SJCRH30 (cell line): ENCODE measurements at regions not wholly inside any gene's neighbourhood (a gene's known extent, or its start where the extent isn't known, plus 50 kb on each side); places are given as distances from the start of the nearest gene placed in this dataset.
A peak's percentile ranks its signal among the peaks of the same experiment; 100 is the strongest.

ENCODE experiments used
- DNase-seq, 2 experiments: peaks; one replicate each; pipeline ENCODE4 v3.0.0-alpha.2; 2015 to 2020
- H3K27ac ChIP-seq: fragments of 250-450 bp; sonication (Bioruptor Pico); 2 replicates; pipeline ENCODE4 v1.5.1; 2020; ENCODE audit warnings: mild to moderate bottlenecking, moderate library complexity
- H3K27me3 ChIP-seq: fragments of 250-450 bp; sonication (Bioruptor Pico); 2 replicates; pipeline ENCODE4 v1.5.1; 2020; ENCODE audit warnings: mild to moderate bottlenecking, moderate library complexity
- H3K36me3 ChIP-seq: fragments of 250-450 bp; sonication (Bioruptor Pico); 2 replicates; pipeline ENCODE4 v1.5.1; 2020; ENCODE audit warnings: mild to moderate bottlenecking, moderate library complexity
- H3K4me1 ChIP-seq: fragments of 250-450 bp; sonication (Bioruptor Pico); 2 replicates; pipeline ENCODE4 v1.5.1; 2020; ENCODE audit warnings: mild to moderate bottlenecking, moderate library complexity
- H3K4me3 ChIP-seq: fragments of 250-450 bp; sonication (Bioruptor Pico); 2 replicates; pipeline ENCODE4 v1.5.1; 2020; ENCODE audit warnings: mild to moderate bottlenecking, moderate library complexity
- H3K9me3 ChIP-seq: fragments of 250-450 bp; sonication (Bioruptor Pico); replicated peaks from 2 replicates; pipeline ENCODE4 v1.5.1; 2020; ENCODE audit warnings: mild to moderate bottlenecking, moderate library complexity

DNA sequence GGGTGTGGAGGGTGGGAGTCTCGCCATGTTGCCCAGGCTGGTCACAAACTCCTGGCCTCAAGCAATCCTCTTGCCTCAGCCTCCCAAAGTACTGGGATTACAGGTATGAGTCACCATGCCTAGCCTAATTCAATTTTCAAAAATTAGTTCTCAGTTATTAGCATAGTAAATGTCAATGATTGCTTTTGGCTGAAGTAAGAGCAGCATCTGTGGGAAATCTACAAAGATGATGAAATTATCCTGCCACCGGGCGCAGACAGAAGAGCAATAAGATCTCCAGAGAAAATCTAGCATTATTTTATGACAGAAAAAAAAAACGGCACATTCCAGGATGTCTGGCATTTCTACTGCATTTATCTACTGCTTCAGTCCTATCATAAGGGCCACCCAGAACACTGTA lies 97.9 kb upstream of the DAAM1 start:
- H3K27me3 ChIP-seq: no peaks in the 10 kb centered on the region
- H3K4me1 ChIP-seq: peaks cover 13% of the 10 kb centered on the region; the same call in 1 of the 2 replicates
- no peak for DNase-seq
- no peak overlapping the region for H3K27ac ChIP-seq
- no peaks in the 10 kb centered on the region; the same call in 1 of the 2 replicates for H3K9me3 ChIP-seq
- no peaks in the 10 kb centered on the region for H3K36me3 ChIP-seq
- H3K4me3 ChIP-seq: no peak overlapping the region

DNA sequence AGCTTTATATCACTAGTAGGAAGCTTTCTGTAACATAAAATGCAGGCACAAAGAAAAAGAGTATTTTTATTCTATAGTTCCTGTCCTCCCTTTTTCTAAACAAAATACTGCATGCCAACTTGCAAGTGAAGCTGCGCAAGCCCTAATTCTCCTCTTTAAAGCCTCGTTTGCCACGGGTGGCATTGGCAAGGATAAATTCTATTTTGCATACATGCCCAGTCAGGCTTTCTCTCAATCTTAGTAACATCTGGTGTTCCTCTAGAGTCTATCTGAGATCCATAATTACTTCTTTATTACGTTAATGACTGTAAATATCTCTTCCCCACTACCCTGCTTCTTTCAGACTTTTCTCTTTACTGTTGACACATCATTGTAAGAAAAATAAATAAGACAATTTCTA lies 97.1 kb upstream of the DAAM1 start:
- no peak overlapping the region for H3K4me3 ChIP-seq

DNA sequence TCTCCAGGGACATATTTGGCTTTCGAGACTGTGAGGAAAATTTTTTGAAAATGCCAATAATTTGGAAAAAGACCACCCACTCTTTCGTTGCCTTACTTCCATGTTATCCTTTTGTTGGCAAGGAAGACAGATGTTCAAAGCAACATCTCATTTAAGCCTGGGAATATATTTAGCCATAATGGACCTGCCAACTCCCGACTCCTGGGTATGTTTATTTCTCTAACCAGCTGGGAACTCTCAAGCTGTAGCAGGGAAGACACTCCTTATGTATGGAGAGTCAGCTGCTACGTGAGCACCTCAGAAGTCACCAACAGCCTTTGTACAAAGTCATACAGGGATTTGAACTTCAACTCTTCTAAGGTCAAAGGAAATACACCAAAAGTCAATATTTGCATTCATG lies 96.5 kb upstream of the DAAM1 start:
- peaks cover 9% of the 10 kb centered on the region; the same call in 1 of the 2 replicates for H3K4me1 ChIP-seq
- H3K9me3 ChIP-seq: no peaks in the 10 kb centered on the region; the same call in 1 of the 2 replicates
- no peaks in the 10 kb centered on the region for H3K27me3 ChIP-seq
- DNase-seq: peak; percentile 3 to 28
- no peak overlapping the region for H3K27ac ChIP-seq
- no peaks in the 10 kb centered on the region for H3K36me3 ChIP-seq
- no peak overlapping the region for H3K4me3 ChIP-seq

More for the DNA sequence above, 97.1 kb upstream of the DAAM1 start:
- DNase-seq: no peak
- Histone ChIP-seq H3K27me3 (no peaks in the 10 kb centered on the region), H3K27ac (no peak overlapping the region), H3K36me3 (no peaks in the 10 kb centered on the region), H3K4me1 (peaks cover 9% of the 10 kb centered on the region; the same call in 1 of the 2 replicates), H3K9me3 (no peaks in the 10 kb centered on the region; the same call in 1 of the 2 replicates)

GRCh38 chr14:59093902-59094301 lies 94.6 kb upstream of the DAAM1 start:
- Histone ChIP-seq H3K27me3 (no peaks in the 10 kb centered on the region), H3K27ac (no peak overlapping the region), H3K4me1 (peaks cover 6% of the 10 kb centered on the region; the same call in 1 of the 2 replicates), H3K4me3 (no peak overlapping the region), H3K9me3 (no peaks in the 10 kb centered on the region), H3K36me3 (no peaks in the 10 kb centered on the region)
- DNase-seq: no peak

DNA sequence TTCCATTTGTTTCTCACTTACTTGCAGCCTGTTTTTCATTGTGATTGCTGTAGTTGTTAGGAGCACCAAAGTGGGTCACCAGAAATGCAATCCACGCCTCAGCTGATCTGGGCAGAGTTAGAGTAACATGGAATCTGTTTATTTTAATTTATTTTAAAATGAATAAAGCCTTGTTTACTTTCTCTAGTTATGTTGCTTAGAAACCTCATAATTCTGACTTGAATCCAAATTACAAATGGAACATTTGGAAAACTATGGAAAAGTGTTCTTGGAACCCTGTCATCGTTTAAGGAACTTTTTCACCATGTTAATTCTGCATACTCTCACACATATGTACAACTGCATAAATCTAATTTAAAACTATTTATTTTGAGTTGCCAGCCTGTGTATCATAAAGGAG lies 92.2 kb upstream of the DAAM1 start:
- Histone ChIP-seq H3K9me3 (no peaks in the 10 kb centered on the region), H3K4me1 (peaks cover 8% of the 10 kb centered on the region), H3K27me3 (no peaks in the 10 kb centered on the region), H3K27ac (no peak overlapping the region), H3K4me3 (no peak overlapping the region), H3K36me3 (no peaks in the 10 kb centered on the region)
- DNase-seq: no peak

DNA sequence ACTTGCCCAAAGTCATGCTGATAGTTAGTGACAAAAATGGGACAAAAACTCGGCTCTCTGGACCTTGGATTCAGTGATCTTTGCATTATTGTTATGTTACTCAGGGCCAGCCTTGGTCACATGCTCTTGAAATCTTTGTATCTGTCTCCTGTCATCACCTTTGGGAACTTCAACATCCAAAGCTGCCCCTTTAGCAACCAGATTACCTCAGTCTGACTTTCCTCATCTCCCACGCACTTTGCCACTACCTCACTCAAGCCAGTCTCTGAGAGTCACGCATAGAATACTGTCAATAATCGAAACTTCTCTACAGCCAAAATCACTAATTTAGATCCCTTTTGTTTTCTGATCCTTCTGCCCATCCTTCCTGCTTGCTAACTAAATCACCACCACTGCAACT lies 90.8 kb upstream of the DAAM1 start:
- H3K36me3 ChIP-seq: no peaks in the 10 kb centered on the region
- H3K9me3 ChIP-seq: no peaks in the 10 kb centered on the region
- H3K27me3 ChIP-seq: no peaks in the 10 kb centered on the region
- DNase-seq: no peak
- no peak overlapping the region for H3K27ac ChIP-seq
- H3K4me3 ChIP-seq: no peak overlapping the region
- peaks cover 6% of the 10 kb centered on the region; the same call in 1 of the 2 replicates for H3K4me1 ChIP-seq

- Histone ChIP-seq H3K36me3 (no peaks in the 10 kb centered on the region), H3K27me3 (no peaks in the 10 kb centered on the region), H3K27ac (no peak overlapping the region), H3K4me3 (no peak overlapping the region), H3K9me3 (no peaks in the 10 kb centered on the region), H3K4me1 (peaks cover 6% of the 10 kb centered on the region; the same call in 1 of the 2 replicates)
- no peak for DNase-seq
Measured at GRCh38 chr14:59098377-59098776, 90.1 kb upstream of the DAAM1 start.

GRCh38 chr14:59100205-59100604 lies 88.3 kb upstream of the DAAM1 start:
- DNase-seq: no peak
- H3K36me3 ChIP-seq: no peaks in the 10 kb centered on the region
- H3K27me3 ChIP-seq: no peaks in the 10 kb centered on the region
- no peak overlapping the region for H3K27ac ChIP-seq
- peaks cover 6% of the 10 kb centered on the region; the same call in 1 of the 2 replicates for H3K4me1 ChIP-seq
- H3K4me3 ChIP-seq: no peak overlapping the region
- no peaks in the 10 kb centered on the region for H3K9me3 ChIP-seq

GRCh38 chr14:59101476-59101875 lies 87.0 kb upstream of the DAAM1 start:
- no peaks in the 10 kb centered on the region for H3K9me3 ChIP-seq
- no peak for DNase-seq

GRCh38 chr14:59103396-59103795 lies 85.1 kb upstream of the DAAM1 start:
- Histone ChIP-seq H3K4me3 (no peak overlapping the region), H3K27ac (no peak overlapping the region), H3K27me3 (no peaks in the 10 kb centered on the region), H3K36me3 (no peaks in the 10 kb centered on the region), H3K4me1 (peaks cover 23% of the 10 kb centered on the region), H3K9me3 (no peaks in the 10 kb centered on the region)
- no peak for DNase-seq

More at GRCh38 chr14:59101476-59101875, 87.0 kb upstream of the DAAM1 start:
- Histone ChIP-seq H3K4me3 (no peak overlapping the region), H3K36me3 (no peaks in the 10 kb centered on the region), H3K27ac (no peak overlapping the region), H3K4me1 (peaks cover 9% of the 10 kb centered on the region), H3K27me3 (no peaks in the 10 kb centered on the region)

GRCh38 chr14:59107819-59108218 lies 80.6 kb upstream of the DAAM1 start:
- DNase-seq: peak; percentile 99
- Histone ChIP-seq H3K36me3 (no peaks in the 10 kb centered on the region), H3K4me1 (peaks cover 22% of the 10 kb centered on the region), H3K27ac (peak overlapping the region; percentile 92), H3K27me3 (no peaks in the 10 kb centered on the region), H3K4me3 (no peak overlapping the region; the same call in 1 of the 2 replicates), H3K9me3 (no peaks in the 10 kb centered on the region)

GRCh38 chr14:59116984-59117415 lies 71.5 kb upstream of the DAAM1 start:
- no peak overlapping the region for H3K27ac ChIP-seq
- DNase-seq: peak in 1 of 2 experiments; percentile 24
- no peak overlapping the region for H3K4me3 ChIP-seq
- no peaks in the 10 kb centered on the region for H3K27me3 ChIP-seq
- no peaks in the 10 kb centered on the region for H3K36me3 ChIP-seq
- no peaks in the 10 kb centered on the region for H3K9me3 ChIP-seq
- H3K4me1 ChIP-seq: peaks cover 9% of the 10 kb centered on the region

- H3K4me3 ChIP-seq: no peak overlapping the region
- no peaks in the 10 kb centered on the region for H3K27me3 ChIP-seq
- H3K9me3 ChIP-seq: no peaks in the 10 kb centered on the region
- H3K4me1 ChIP-seq: peaks cover 9% of the 10 kb centered on the region
- H3K36me3 ChIP-seq: no peaks in the 10 kb centered on the region
- DNase-seq: no peak
- H3K27ac ChIP-seq: no peak overlapping the region
Measured at GRCh38 chr14:59117754-59118528, 70.5 kb upstream of the DAAM1 start.

DNA sequence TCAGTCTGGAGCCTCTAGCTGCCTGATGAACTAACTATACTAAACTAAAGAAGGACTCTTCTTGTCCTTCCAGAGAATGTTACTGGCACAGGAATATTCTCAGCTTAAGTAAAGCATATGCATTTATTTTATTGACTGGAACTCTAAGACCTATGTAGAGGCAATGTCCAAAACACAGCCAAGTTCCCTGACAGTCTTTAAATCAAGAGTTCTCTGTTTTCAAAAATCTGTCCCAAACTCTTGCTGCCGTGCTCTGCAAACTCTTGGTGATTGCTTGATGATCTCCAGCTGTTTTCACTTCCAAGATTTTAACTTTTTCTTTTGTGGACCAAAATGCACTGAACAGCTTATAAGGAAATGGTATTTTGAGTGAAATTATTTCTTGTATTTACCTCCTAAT lies 67.5 kb upstream of the DAAM1 start:
- Histone ChIP-seq H3K27me3 (no peaks in the 10 kb centered on the region), H3K4me3 (no peak overlapping the region), H3K27ac (no peak overlapping the region), H3K4me1 (peaks cover 12% of the 10 kb centered on the region), H3K9me3 (no peaks in the 10 kb centered on the region), H3K36me3 (no peaks in the 10 kb centered on the region)
- DNase-seq: no peak

- no peak overlapping the region for H3K4me3 ChIP-seq
- no peak overlapping the region for H3K27ac ChIP-seq
- H3K27me3 ChIP-seq: no peaks in the 10 kb centered on the region
- DNase-seq: peak in 1 of 2 experiments; percentile 27
- H3K4me1 ChIP-seq: peaks cover 7% of the 10 kb centered on the region; the same call in 1 of the 2 replicates
- no peaks in the 10 kb centered on the region for H3K36me3 ChIP-seq
- H3K9me3 ChIP-seq: no peaks in the 10 kb centered on the region
Measured at GRCh38 chr14:59123531-59123930, 64.9 kb upstream of the DAAM1 start.
